Cardiac muscle cell (in vitro differentiated cells and primary cell): ENCODE measurements at regions not wholly inside any gene's neighbourhood (a gene's known extent, or its start where the extent isn't known, plus 50 kb on each side); places are given as distances from the start of the nearest gene placed in this dataset.

Source experiments
- DNase-seq, 2 donors: peaks; one replicate each; pipeline versions ENCODE4 v3.0.0 to v3.0.0-alpha.2; 2010 to 2017; ENCODE audit warnings: low read depth in 1 of 2, low spot score in 1 of 2
- H3K27ac ChIP-seq: fragments of 200-600 bp; sonication (generic); 2 replicates; pipeline ENCODE4 v1.5.1; 2016
- H3K27me3 ChIP-seq: fragments of 200-600 bp; sonication (generic); 2 replicates; pipeline ENCODE4 v1.6.0; 2016; ENCODE audit warnings: control low read depth
- H3K36me3 ChIP-seq: fragments of 200-600 bp; sonication (generic); 2 replicates; pipeline ENCODE4 v1.5.1; 2016; ENCODE audit warnings: control low read depth
- H3K4me1 ChIP-seq: fragments of 200-600 bp; sonication (generic); 2 replicates; pipeline ENCODE4 v1.8.1; 2017; ENCODE audit warnings: low read depth, mild to moderate bottlenecking, mixed run types
- H3K4me3 ChIP-seq: fragments of 200-600 bp; sonication (generic); 2 replicates; pipeline ENCODE4 v1.5.1; 2016; ENCODE audit warnings: mild to moderate bottlenecking
- H3K9me3 ChIP-seq: fragments of 200-600 bp; sonication (generic); 2 replicates; pipeline ENCODE4 v1.5.1; 2017; ENCODE audit warnings: low read depth, mild to moderate bottlenecking, control low read depth
- TF ChIP-seq, protein P1 (sequence below): IDR thresholded peaks from 2 replicates; pipeline ENCODE4 v1.5.1; 2012; ENCODE audit warnings: low read depth, mild to moderate bottlenecking, low read length

DNA sequence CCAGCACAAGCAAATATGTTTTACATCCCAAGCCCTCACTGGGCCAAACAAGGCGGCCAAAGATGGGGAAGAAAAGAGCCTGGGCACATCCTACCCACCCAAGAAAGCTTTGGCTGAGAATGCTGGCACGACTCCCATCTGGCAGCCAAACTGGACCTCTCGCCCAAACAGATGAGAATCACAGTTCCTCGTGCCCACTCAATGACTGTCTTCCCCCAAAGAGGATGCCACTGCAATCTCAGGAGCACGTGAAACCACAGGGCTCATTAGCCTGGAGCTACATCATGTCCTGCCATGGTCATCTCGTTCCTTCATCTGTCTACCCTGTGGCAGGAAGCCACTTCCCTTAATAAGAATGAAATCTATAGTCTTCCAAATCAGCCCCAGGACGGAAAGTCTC, 536.8 kb downstream of the BNC2 start:
- DNase-seq, result no peak
- Histone ChIP-seq H3K4me3 (no peak overlapping the region), H3K27me3 (no peaks in the 10 kb centered on the region), H3K36me3 (no peaks in the 10 kb centered on the region), H3K9me3 (no peaks in the 10 kb centered on the region), H3K4me1 (no peaks in the 10 kb centered on the region), H3K27ac (no peak overlapping the region)
- TF ChIP-seq, protein P1, sequence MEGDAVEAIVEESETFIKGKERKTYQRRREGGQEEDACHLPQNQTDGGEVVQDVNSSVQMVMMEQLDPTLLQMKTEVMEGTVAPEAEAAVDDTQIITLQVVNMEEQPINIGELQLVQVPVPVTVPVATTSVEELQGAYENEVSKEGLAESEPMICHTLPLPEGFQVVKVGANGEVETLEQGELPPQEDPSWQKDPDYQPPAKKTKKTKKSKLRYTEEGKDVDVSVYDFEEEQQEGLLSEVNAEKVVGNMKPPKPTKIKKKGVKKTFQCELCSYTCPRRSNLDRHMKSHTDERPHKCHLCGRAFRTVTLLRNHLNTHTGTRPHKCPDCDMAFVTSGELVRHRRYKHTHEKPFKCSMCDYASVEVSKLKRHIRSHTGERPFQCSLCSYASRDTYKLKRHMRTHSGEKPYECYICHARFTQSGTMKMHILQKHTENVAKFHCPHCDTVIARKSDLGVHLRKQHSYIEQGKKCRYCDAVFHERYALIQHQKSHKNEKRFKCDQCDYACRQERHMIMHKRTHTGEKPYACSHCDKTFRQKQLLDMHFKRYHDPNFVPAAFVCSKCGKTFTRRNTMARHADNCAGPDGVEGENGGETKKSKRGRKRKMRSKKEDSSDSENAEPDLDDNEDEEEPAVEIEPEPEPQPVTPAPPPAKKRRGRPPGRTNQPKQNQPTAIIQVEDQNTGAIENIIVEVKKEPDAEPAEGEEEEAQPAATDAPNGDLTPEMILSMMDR, result no peak

GRCh38 chr9:16335788-16336580, 534.5 kb downstream of the BNC2 start:
- Histone ChIP-seq H3K4me3 (no peak overlapping the region), H3K9me3 (no peaks in the 10 kb centered on the region), H3K27ac (no peak overlapping the region), H3K27me3 (no peaks in the 10 kb centered on the region), H3K36me3 (no peaks in the 10 kb centered on the region), H3K4me1 (no peaks in the 10 kb centered on the region)
- peak in 1 of 2 donors; percentile 99 for DNase-seq
- TF ChIP-seq, protein P1, result no peak

DNA sequence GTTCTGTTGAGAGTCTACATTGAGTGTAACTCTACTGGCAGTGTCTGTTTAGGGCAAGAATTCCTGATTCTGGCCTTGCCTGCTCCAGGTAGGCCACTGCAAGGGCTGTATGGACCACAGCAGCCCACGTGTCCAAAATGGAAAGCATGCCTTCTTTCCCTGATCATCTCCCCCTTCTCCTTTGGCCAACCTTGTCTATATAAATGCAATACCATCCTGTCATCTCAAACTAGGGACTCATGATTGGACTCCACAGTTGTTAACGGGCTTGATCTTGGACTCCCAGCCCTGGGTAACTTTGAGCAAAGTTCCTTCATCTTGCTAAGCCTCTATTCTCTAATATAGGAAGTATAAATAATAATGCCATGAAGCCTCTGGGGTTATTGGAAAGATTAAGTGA, 533.6 kb downstream of the BNC2 start:
- Histone ChIP-seq H3K27ac (no peak overlapping the region), H3K9me3 (no peaks in the 10 kb centered on the region), H3K27me3 (no peaks in the 10 kb centered on the region), H3K4me1 (no peaks in the 10 kb centered on the region), H3K36me3 (no peaks in the 10 kb centered on the region), H3K4me3 (no peak overlapping the region)
- TF ChIP-seq, protein P1, result no peak
- DNase-seq, result no peak

GRCh38 chr9:16337322-16338029, 533.0 kb downstream of the BNC2 start:
- Histone ChIP-seq H3K4me3 (no peak overlapping the region), H3K27ac (no peak overlapping the region), H3K9me3 (no peaks in the 10 kb centered on the region), H3K27me3 (no peaks in the 10 kb centered on the region), H3K4me1 (no peaks in the 10 kb centered on the region), H3K36me3 (no peaks in the 10 kb centered on the region)
- peak in 1 of 2 donors; percentile 49 for DNase-seq
- TF ChIP-seq, protein P1, result no peak

DNA sequence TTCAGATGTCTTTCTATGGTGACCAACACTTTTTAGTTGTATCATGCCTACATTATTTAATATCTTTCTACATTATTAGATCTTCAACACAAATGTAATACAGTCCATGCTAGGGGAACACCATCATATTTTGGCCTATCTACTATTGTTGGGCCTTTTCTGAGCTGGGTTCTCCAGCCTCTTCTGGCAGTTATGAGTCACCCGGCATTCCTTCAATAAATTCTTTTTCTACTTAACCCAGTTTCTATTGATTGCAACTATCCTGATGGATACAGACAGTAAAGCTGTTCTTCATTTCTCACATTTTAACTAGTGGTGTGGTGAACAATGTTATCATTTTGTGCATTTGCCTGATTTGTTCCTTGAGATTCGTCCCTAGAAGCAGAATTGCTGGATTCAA, 529.3 kb downstream of the BNC2 start:
- TF ChIP-seq, protein P1, result no peak
- no peak for DNase-seq
- no peaks in the 10 kb centered on the region for H3K9me3 ChIP-seq
- H3K4me3 ChIP-seq, result no peak overlapping the region
- no peak overlapping the region for H3K27ac ChIP-seq
- H3K36me3 ChIP-seq, result no peaks in the 10 kb centered on the region
- H3K4me1 ChIP-seq, result no peaks in the 10 kb centered on the region
- no peaks in the 10 kb centered on the region for H3K27me3 ChIP-seq
